SK-N-MC (cell line): ENCODE measurements at regions not wholly inside any gene's neighbourhood (a gene's known extent, or its start where the extent isn't known, plus 50 kb on each side); places are given as distances from the start of the nearest gene placed in this dataset.

Experiments used
- DNase-seq: peaks from one replicate; pipeline ENCODE4 v3.0.0-alpha.2; 2011; ENCODE audit warnings: low read depth, low spot score
- H3K27ac ChIP-seq: fragments of 200-600 bp; sonication (generic); 2 replicates; pipeline ENCODE4 v1.5.1; 2016; ENCODE audit warnings: mixed run types
- H3K36me3 ChIP-seq: fragments of 200-600 bp; sonication (generic); 2 replicates; pipeline ENCODE4 v1.6.1; 2017; ENCODE audit warnings: antibody characterized with exemption, low read length, mixed read lengths; ENCODE audit not compliant: insufficient read depth
- H3K4me3 ChIP-seq: fragments of 200-600 bp; sonication (generic); 2 replicates; pipeline ENCODE4 v1.5.1; 2016
- H3K9ac ChIP-seq: fragments of 200-600 bp; sonication (generic); 2 replicates; pipeline ENCODE4 v1.8.0; 2017; ENCODE audit warnings: mixed run types, mixed read lengths; ENCODE audit not compliant: insufficient read length
- H3K9me3 ChIP-seq: fragments of 200-600 bp; sonication (generic); 2 replicates; pipeline ENCODE4 v1.6.1; 2017; ENCODE audit warnings: low read depth, mild to moderate bottlenecking, antibody characterized with exemption, low read length, moderate library complexity, mixed read lengths
- EZH2 ChIP-seq: fragments of 200-600 bp; sonication (generic); IDR thresholded peaks from one replicate; pipeline ENCODE4 v1.6.1; 2017; ENCODE audit warnings: antibody characterized with exemption
- FOXP2 ChIP-seq: optimal IDR thresholded peaks from 2 replicates; pipeline ENCODE3; 2011; ENCODE audit warnings: mild to moderate bottlenecking, moderate library complexity; ENCODE audit not compliant: insufficient read depth; ENCODE audit errors: extremely low read length, control extremely low read depth
- POLR2AphosphoS5 ChIP-seq: IDR thresholded peaks from 2 replicates; pipeline ENCODE4 v1.6.1; 2012; ENCODE audit warnings: mild to moderate bottlenecking, low read depth, low read length, borderline replicate concordance

DNA sequence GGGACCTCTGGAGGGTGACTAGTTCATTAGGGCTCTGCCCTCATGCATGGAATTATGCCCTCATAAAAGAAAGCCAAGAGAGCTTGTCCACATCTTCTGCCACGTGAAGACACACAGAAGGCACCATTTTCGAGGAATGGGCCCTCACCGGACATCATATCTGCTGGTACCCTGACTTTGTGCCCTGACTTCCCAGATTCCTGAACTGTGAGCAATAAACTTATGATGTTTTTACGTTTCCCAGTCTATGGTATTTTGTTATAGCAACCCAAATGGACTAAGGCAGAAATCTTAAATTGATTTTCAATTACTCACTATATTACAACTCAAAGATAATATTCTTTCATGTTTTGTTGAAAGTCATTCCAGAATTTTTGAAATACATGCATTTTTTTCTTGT is 163.8 kb upstream of the PAPPA start:
- H3K36me3 ChIP-seq = no peaks in the 10 kb centered on the region
- TF ChIP-seq EZH2 (no peak), FOXP2 (no peak), POLR2AphosphoS5 (no peak)
- DNase-seq = no peak
- H3K4me3 ChIP-seq = no peak overlapping the region
- H3K27ac ChIP-seq = no peak overlapping the region
- no peaks in the 10 kb centered on the region for H3K9me3 ChIP-seq
- H3K9ac ChIP-seq = no peak overlapping the region

- DNase-seq = no peak
- Histone ChIP-seq H3K36me3 (no peaks in the 10 kb centered on the region), H3K9me3 (no peaks in the 10 kb centered on the region), H3K4me3 (no peak overlapping the region), H3K9ac (no peak overlapping the region), H3K27ac (no peak overlapping the region)
- TF ChIP-seq POLR2AphosphoS5 = no peak
- TF ChIP-seq FOXP2 = no peak
- no peak for TF ChIP-seq EZH2
These were observed 160.8 kb upstream of the PAPPA start for GRCh38 chr9:115992834-115993233.

DNA sequence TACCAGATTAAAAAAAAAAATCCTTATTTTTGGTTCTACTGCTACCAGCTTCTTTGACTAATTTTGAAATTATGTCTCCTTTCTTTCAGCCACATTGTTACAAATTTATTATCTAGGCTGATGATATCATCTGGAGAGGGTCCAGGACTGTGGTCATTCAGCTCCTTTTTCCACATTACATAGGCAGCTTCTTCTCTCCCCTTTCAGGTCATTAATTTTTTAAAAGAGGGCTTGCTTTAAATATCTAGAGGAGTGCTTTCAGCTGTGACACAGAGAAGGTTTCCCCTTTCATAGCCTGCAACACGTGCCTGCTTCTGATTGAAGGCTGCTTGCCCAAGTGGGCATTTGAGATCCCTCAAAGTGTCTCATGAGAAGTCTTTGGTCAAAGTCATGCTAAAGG is 155.7 kb upstream of the PAPPA start:
- TF ChIP-seq FOXP2 = no peak
- no peak for TF ChIP-seq POLR2AphosphoS5
- TF ChIP-seq EZH2 = no peak
- Histone ChIP-seq H3K4me3 (no peak overlapping the region), H3K9ac (no peak overlapping the region), H3K36me3 (no peaks in the 10 kb centered on the region), H3K27ac (no peak overlapping the region), H3K9me3 (no peaks in the 10 kb centered on the region)
- no peak for DNase-seq

DNA sequence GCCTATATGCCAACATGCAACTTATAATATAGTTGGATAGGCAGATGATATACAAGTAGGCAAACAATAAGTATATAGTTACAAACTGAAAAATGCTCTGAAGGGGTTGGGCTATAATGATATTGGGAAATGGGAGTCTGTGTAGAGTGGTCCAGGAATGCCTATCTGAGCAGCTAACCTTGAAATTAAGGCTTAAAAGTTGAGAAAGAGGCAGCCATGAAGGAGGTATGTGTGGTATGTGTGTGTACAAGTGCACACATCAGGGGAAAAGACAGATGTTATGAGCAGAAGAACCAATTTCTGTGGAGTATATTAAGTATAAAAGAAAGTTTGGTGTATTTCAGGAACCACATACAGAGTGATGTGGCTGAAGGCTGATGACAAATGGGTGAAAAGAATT is 154.9 kb upstream of the PAPPA start:
- Histone ChIP-seq H3K27ac (no peak overlapping the region), H3K36me3 (no peaks in the 10 kb centered on the region), H3K4me3 (no peak overlapping the region), H3K9ac (no peak overlapping the region), H3K9me3 (no peaks in the 10 kb centered on the region)
- no peak for TF ChIP-seq EZH2
- TF ChIP-seq POLR2AphosphoS5 = no peak
- TF ChIP-seq FOXP2 = no peak
- no peak for DNase-seq

GRCh38 chr9:115999498-115999897 is 154.1 kb upstream of the PAPPA start:
- DNase-seq = no peak
- Histone ChIP-seq H3K27ac (no peak overlapping the region), H3K9me3 (no peaks in the 10 kb centered on the region), H3K9ac (no peak overlapping the region), H3K4me3 (no peak overlapping the region), H3K36me3 (no peaks in the 10 kb centered on the region)
- TF ChIP-seq EZH2 (no peak), FOXP2 (no peak), POLR2AphosphoS5 (no peak)

GRCh38 chr9:116000748-116001329 is 152.8 kb upstream of the PAPPA start:
- Histone ChIP-seq H3K27ac (no peak overlapping the region), H3K9ac (no peak overlapping the region), H3K4me3 (no peak overlapping the region), H3K36me3 (no peaks in the 10 kb centered on the region), H3K9me3 (no peaks in the 10 kb centered on the region)
- TF ChIP-seq POLR2AphosphoS5 (no peak), FOXP2 (no peak), EZH2 (no peak)
- DNase-seq = no peak

DNA sequence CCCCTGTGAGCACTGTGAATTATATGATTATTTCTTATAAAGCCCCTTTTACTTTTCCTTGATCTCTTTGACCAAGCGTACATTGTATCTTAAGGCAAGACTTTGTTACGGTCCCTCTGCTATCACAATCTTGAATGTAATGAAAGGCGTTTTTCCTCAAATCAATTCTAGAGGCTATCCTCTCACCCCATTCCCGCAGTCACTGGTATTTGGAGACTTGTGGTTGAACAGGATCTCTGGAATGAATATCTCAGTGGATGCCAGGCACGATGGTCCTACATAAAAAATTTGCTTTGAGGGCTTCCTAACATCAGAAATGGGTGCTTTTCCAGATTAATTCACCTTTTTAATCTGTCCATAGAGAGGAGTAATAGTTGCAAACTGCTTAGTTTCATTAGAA is 151.4 kb upstream of the PAPPA start:
- no peak for DNase-seq
- peak overlapping the region; percentile 56; the same call in 1 of the 2 replicates for H3K27ac ChIP-seq
- TF ChIP-seq FOXP2 (no peak), EZH2 (no peak), POLR2AphosphoS5 (no peak)
- H3K9me3 ChIP-seq = no peaks in the 10 kb centered on the region
- H3K36me3 ChIP-seq = no peaks in the 10 kb centered on the region
- no peak overlapping the region for H3K4me3 ChIP-seq
- peak overlapping the region; percentile 49 for H3K9ac ChIP-seq

DNA sequence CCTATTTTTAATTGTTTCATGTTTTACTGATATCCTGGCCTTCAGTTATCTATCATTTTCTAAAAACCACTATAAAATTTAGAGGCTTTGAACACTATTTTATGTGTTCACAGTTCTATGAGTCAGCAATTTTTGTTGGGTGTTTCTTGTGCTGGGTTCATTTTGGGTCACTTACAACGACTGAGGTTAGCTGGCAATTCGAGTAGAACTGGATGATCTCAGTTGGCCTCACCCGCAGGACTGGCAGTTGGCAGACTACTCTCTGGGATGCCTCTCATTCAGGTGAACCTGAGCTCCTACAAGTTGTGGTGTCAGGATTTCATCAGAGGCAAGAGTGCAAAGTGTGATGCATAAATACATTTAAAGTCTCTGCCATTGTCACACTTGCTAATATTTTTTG is 151.0 kb upstream of the PAPPA start:
- Histone ChIP-seq H3K36me3 (no peaks in the 10 kb centered on the region), H3K4me3 (no peak overlapping the region), H3K9ac (peak overlapping the region; percentile 49), H3K27ac (peak overlapping the region; percentile 56; the same call in 1 of the 2 replicates), H3K9me3 (no peaks in the 10 kb centered on the region)
- DNase-seq = no peak
- no peak for TF ChIP-seq FOXP2
- no peak for TF ChIP-seq POLR2AphosphoS5
- TF ChIP-seq EZH2 = no peak

DNA sequence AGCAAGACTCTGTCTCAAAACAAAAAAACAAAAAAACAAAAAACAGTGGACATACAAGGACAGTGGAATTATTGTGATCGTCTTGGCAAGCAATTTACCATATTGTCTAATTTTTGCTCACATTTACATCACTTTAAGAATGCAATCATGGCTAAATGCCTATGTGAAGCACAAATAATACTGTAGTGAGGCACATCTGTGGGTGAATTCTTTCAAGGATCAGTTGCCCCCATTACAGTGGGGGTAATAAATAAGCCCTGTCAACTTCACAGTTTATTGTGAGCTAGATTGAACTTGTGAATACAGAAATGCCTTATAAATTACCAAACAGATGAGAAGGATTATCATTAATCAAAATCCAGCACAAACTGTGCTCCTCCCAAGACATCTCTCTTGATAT is 150.2 kb upstream of the PAPPA start:
- Histone ChIP-seq H3K9ac (no peak overlapping the region), H3K36me3 (no peaks in the 10 kb centered on the region), H3K4me3 (no peak overlapping the region), H3K9me3 (no peaks in the 10 kb centered on the region), H3K27ac (no peak overlapping the region)
- TF ChIP-seq EZH2 (no peak), POLR2AphosphoS5 (no peak), FOXP2 (no peak)
- no peak for DNase-seq
